SU-DHL-6 (cell line): ENCODE measurements at regions not wholly inside any gene's neighbourhood (a gene's known extent, or its start where the extent isn't known, plus 50 kb on each side); places are given as distances from the start of the nearest gene placed in this dataset.

Experiments
- EZH2phosphoT487 ChIP-seq: fragments of 200-600 bp; sonication (generic), shearing (Covaris generic); conservative IDR thresholded peaks from 2 replicates; pipeline ENCODE4 v1.6.1; 2018; ENCODE audit warnings: mild to moderate bottlenecking, antibody characterized with exemption, low read length, moderate library complexity, mixed read lengths
- TF ChIP-seq, protein P1 (sequence below): fragments of 200-600 bp; sonication (generic); IDR thresholded peaks from one replicate; pipeline ENCODE4 v1.5.1; 2017; ENCODE audit warnings: antibody characterized with exemption, mild to moderate bottlenecking, low read length, moderate library complexity; ENCODE audit not compliant: insufficient read depth, poor library complexity, severe bottlenecking

DNA sequence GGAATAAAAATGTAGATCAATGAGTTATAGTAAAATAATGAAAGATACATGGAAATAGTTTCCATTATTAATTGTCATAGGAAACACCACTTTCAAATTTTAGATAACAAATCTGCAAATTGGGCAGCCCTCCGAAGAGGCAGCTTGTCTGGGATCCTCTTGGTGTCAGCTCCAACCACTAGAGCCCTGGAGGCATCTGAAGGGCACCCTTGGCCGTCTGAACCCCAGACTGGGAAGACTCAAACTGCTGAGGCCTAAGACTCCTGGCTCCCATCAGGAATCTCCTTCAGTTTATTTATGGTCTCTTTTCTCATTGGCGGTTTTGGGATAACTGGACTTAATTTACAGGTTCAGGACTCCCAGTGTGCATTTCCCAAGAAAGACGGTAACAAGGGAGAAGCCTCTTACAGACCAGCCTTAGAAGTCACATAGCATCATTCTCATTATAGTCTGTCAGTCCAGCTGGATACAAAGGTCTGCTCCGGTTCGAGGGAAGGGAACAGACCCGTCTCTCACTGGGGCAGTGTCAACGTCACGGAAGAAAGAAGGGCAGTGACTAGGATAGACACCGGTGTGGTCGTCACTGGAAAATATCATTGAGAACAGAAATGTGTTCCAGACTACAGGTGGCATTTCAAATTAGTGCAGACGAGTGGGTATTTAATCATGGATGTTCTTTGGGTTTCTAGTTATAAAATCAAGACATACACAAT is 390.7 kb upstream of the NETO1 start:
- TF ChIP-seq, protein P1, sequence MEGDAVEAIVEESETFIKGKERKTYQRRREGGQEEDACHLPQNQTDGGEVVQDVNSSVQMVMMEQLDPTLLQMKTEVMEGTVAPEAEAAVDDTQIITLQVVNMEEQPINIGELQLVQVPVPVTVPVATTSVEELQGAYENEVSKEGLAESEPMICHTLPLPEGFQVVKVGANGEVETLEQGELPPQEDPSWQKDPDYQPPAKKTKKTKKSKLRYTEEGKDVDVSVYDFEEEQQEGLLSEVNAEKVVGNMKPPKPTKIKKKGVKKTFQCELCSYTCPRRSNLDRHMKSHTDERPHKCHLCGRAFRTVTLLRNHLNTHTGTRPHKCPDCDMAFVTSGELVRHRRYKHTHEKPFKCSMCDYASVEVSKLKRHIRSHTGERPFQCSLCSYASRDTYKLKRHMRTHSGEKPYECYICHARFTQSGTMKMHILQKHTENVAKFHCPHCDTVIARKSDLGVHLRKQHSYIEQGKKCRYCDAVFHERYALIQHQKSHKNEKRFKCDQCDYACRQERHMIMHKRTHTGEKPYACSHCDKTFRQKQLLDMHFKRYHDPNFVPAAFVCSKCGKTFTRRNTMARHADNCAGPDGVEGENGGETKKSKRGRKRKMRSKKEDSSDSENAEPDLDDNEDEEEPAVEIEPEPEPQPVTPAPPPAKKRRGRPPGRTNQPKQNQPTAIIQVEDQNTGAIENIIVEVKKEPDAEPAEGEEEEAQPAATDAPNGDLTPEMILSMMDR = no peak
- no peak for TF ChIP-seq EZH2phosphoT487
